Astrocyte (in vitro differentiated cells and primary cell): ENCODE measurements at regions not wholly inside any gene's neighbourhood (a gene's known extent, or its start where the extent isn't known, plus 50 kb on each side); places are given as distances from the start of the nearest gene placed in this dataset.

Source experiments
- DNase-seq: peaks from one replicate; pipeline ENCODE4 v3.0.0-alpha.2; 2010; ENCODE audit warnings: low read depth
- FAIRE-seq: peaks from 2 replicates; lab custom pipeline; 2011; peaks lifted over from hg19 to GRCh38; lab: Jason Lieb, UNC
- H2AFZ ChIP-seq: 2 replicates; pipeline ENCODE4 v1.6.0; 2012; ENCODE audit warnings: low read depth, low read length, inconsistent platforms
- H3K27ac ChIP-seq: 2 replicates; pipeline ENCODE4 v1.5.1; 2011; ENCODE audit warnings: low read depth, low read length, inconsistent platforms
- H3K27me3 ChIP-seq: 2 replicates; pipeline ENCODE4 v1.6.0; 2011; ENCODE audit warnings: low read length, inconsistent platforms; ENCODE audit not compliant: insufficient read depth
- H3K36me3 ChIP-seq: 2 replicates; pipeline ENCODE4 v1.5.1; 2011; ENCODE audit warnings: low read length, inconsistent platforms; ENCODE audit not compliant: insufficient read depth
- H3K4me1 ChIP-seq: 2 replicates; pipeline ENCODE4 v1.5.1; 2011; ENCODE audit warnings: low read length, inconsistent platforms; ENCODE audit not compliant: insufficient read depth
- H3K4me2 ChIP-seq: 2 replicates; pipeline ENCODE4 v1.6.0; 2012; ENCODE audit warnings: low read length, inconsistent platforms
- H3K4me3 ChIP-seq: 2 replicates; pipeline ENCODE4 v1.5.1; 2011; ENCODE audit warnings: low read depth, mild to moderate bottlenecking, low read length, inconsistent platforms; ENCODE audit not compliant: insufficient read depth
- H3K79me2 ChIP-seq: 2 replicates; pipeline ENCODE4 v1.6.0; 2012; ENCODE audit warnings: mild to moderate bottlenecking, low read length, inconsistent platforms; ENCODE audit not compliant: insufficient read depth
- H3K9ac ChIP-seq: 2 replicates; pipeline ENCODE4 v1.6.0; 2012; ENCODE audit warnings: mild to moderate bottlenecking, low read length, inconsistent platforms
- H3K9me3 ChIP-seq: 2 replicates; pipeline ENCODE4 v1.5.1; 2012; ENCODE audit warnings: low read depth, mild to moderate bottlenecking, low read length, inconsistent platforms; ENCODE audit not compliant: insufficient read depth
- H4K20me1 ChIP-seq: 2 replicates; pipeline ENCODE4 v1.6.0; 2012; ENCODE audit warnings: low read length, inconsistent platforms; ENCODE audit not compliant: insufficient read depth
- H3K27ac Mint-ChIP-seq: one replicate; pipeline ENCODE4 v1.8.0; 2021; ENCODE audit warnings: mild to moderate bottlenecking, mixed read lengths; ENCODE audit not compliant: unreplicated experiment
- H3K27me3 Mint-ChIP-seq: one replicate; pipeline ENCODE4 v1.8.0; 2021; ENCODE audit warnings: low read depth, mixed read lengths; ENCODE audit not compliant: unreplicated experiment
- H3K36me3 Mint-ChIP-seq: one replicate; pipeline ENCODE4 v1.8.0; 2021; ENCODE audit warnings: low read depth, mixed read lengths; ENCODE audit not compliant: unreplicated experiment
- H3K4me1 Mint-ChIP-seq: one replicate; pipeline ENCODE4 v1.8.0; 2021; ENCODE audit warnings: low read depth, mixed read lengths; ENCODE audit not compliant: unreplicated experiment
- H3K4me3 Mint-ChIP-seq: one replicate; pipeline ENCODE4 v1.8.0; 2021; ENCODE audit warnings: mild to moderate bottlenecking, moderate library complexity, mixed read lengths; ENCODE audit not compliant: unreplicated experiment
- H3K9me3 Mint-ChIP-seq: one replicate; pipeline ENCODE4 v1.8.0; 2021; ENCODE audit warnings: mild to moderate bottlenecking, mixed read lengths; ENCODE audit not compliant: unreplicated experiment
- CTCF ChIP-seq: IDR thresholded peaks from 2 replicates; pipeline ENCODE4 v1.5.1; 2011; ENCODE audit warnings: low read depth, mild to moderate bottlenecking, inconsistent platforms, low read length, moderate library complexity; ENCODE audit not compliant: insufficient read depth
- EZH2 ChIP-seq: IDR thresholded peaks from 2 replicates; pipeline ENCODE4 v1.6.1; 2012; ENCODE audit warnings: mild to moderate bottlenecking, low read length, inconsistent platforms; ENCODE audit not compliant: insufficient read depth

DNA sequence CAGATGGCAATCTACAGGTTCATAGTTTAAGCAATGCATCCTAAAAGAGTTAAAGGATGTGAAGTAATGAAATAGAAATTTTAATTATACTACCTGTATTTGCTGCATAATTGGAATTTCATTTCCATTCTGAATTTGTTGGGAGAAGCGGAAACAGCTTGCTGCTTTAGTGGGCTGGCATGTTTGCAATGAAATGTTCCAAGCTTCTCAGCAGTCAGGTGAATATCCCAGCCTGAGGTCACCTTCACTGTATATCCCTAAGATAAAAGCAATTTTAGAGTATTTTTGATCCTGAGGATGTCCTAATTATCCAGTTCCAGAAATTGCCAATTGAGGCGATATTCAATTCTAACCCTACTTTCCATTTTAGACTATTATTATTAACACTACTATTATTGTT, 136.1 kb upstream of the ARSJ start:
- Mint-ChIP-seq H3K36me3 (no peaks in the 10 kb centered on the region), H3K4me3 (no peak overlapping the region), H3K27me3 (no peaks in the 10 kb centered on the region), H3K27ac (no peak overlapping the region), H3K9me3 (no peaks in the 10 kb centered on the region), H3K4me1 (no peaks in the 10 kb centered on the region)
- Histone ChIP-seq H3K36me3 (no peaks in the 10 kb centered on the region), H2AFZ (no peak overlapping the region), H3K27ac (no peak overlapping the region), H3K4me3 (no peak overlapping the region), H3K9me3 (no peaks in the 10 kb centered on the region), H3K4me2 (no peak overlapping the region), H3K4me1 (no peaks in the 10 kb centered on the region), H3K27me3 (no peaks in the 10 kb centered on the region), H4K20me1 (no peaks in the 10 kb centered on the region), H3K79me2 (no peaks in the 10 kb centered on the region), H3K9ac (no peak overlapping the region)
- no peak for DNase-seq
- no peak for FAIRE-seq
- no peak for TF ChIP-seq CTCF
- TF ChIP-seq EZH2: no peak

DNA sequence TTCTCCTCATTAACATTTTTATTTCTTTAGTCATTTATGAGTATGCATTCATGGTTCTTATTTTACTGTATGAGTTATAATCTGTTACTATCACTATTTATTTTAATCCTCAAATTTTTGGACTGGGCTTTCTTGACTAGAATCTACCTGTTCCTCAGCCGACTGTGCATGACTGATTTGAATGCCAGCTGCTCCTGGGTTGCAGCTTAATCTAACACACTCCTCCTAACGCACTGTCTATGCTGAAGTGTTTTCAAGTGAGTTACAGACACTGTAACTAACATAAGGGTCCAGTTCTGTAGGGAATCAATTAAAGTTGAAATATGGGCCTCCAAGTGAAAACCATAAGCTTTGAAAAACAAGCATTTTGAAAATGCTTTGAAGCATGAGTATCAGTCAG, 137.4 kb upstream of the ARSJ start:
- H3K4me1 Mint-ChIP-seq: no peaks in the 10 kb centered on the region
- no peak for TF ChIP-seq EZH2
- no peak for TF ChIP-seq CTCF
- H3K27me3 Mint-ChIP-seq: no peaks in the 10 kb centered on the region
- Histone ChIP-seq H3K27ac (no peak overlapping the region), H3K4me2 (no peak overlapping the region), H3K9me3 (no peaks in the 10 kb centered on the region), H3K4me1 (no peaks in the 10 kb centered on the region), H2AFZ (no peak overlapping the region), H3K79me2 (no peaks in the 10 kb centered on the region), H3K27me3 (no peaks in the 10 kb centered on the region), H3K36me3 (no peaks in the 10 kb centered on the region), H4K20me1 (no peaks in the 10 kb centered on the region), H3K4me3 (no peak overlapping the region), H3K9ac (no peak overlapping the region)
- no peak overlapping the region for H3K4me3 Mint-ChIP-seq
- no peaks in the 10 kb centered on the region for H3K9me3 Mint-ChIP-seq
- FAIRE-seq (no peak), DNase-seq (no peak)
- H3K36me3 Mint-ChIP-seq: no peaks in the 10 kb centered on the region
- H3K27ac Mint-ChIP-seq: no peak overlapping the region

DNA sequence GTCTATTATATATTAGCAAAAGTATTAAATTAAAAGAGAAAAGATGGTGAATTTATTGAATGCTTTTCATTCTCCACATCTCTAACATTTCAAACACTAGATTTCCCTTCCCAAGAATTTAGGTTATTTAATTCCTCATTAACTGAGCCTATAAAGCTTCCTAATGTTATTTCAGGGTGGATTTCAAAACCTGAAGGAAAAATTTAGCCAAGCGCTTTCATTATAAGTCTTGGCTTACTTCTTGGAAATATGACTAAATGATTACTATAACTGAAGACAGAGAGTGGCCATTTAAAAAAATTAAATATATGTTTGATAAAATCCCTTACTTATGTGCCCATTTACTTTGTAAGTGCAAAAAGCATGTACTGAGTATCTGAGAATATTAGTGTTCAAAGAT, 141.8 kb upstream of the ARSJ start:
- no peaks in the 10 kb centered on the region for H3K27me3 Mint-ChIP-seq
- Histone ChIP-seq H2AFZ (no peak overlapping the region), H3K36me3 (no peaks in the 10 kb centered on the region), H3K4me1 (no peaks in the 10 kb centered on the region), H3K4me2 (no peak overlapping the region), H3K27ac (no peak overlapping the region), H3K9ac (no peak overlapping the region), H3K9me3 (no peaks in the 10 kb centered on the region), H3K79me2 (no peaks in the 10 kb centered on the region), H4K20me1 (no peaks in the 10 kb centered on the region), H3K27me3 (no peaks in the 10 kb centered on the region), H3K4me3 (no peak overlapping the region)
- TF ChIP-seq EZH2: no peak
- no peak for TF ChIP-seq CTCF
- H3K4me3 Mint-ChIP-seq: no peak overlapping the region
- DNase-seq (no peak), FAIRE-seq (no peak)
- H3K36me3 Mint-ChIP-seq: no peaks in the 10 kb centered on the region
- no peak overlapping the region for H3K27ac Mint-ChIP-seq
- no peaks in the 10 kb centered on the region for H3K4me1 Mint-ChIP-seq
- peaks cover 14% of the 10 kb centered on the region for H3K9me3 Mint-ChIP-seq
